H1 (cell line): ENCODE measurements at regions not wholly inside any gene's neighbourhood (a gene's known extent, or its start where the extent isn't known, plus 50 kb on each side); places are given as distances from the start of the nearest gene placed in this dataset.

Source experiments
- ASH2L ChIP-seq: fragments of 200-600, 300-600 bp; sonication (generic); IDR thresholded peaks from one replicate; pipeline ENCODE4 v1.7.1; 2017; ENCODE audit warnings: low read length
- BRCA1 ChIP-seq: IDR thresholded peaks from 2 replicates; pipeline ENCODE4 v1.6.1; 2012; ENCODE audit warnings: low read depth, low read length, improper control_type of control experiment
- EP300 ChIP-seq, 2 experiments: IDR thresholded peaks; 1 replicate in 1 of 2; 2 replicates in 1 of 2; pipeline ENCODE4 v1.6.1; 2011 to 2012; ENCODE audit warnings: low read depth in 2 of 2, low read length in 2 of 2, mild to moderate bottlenecking in 2 of 2, borderline replicate concordance in 1 of 2, inconsistent platforms in 1 of 2, moderate library complexity in 1 of 2
- KDM4A ChIP-seq: IDR thresholded peaks from one replicate; pipeline ENCODE4 v1.7.1; 2012; ENCODE audit warnings: low read depth, mild to moderate bottlenecking, moderate library complexity, low read length, inconsistent platforms; ENCODE audit not compliant: severe bottlenecking
- MAFK ChIP-seq: IDR thresholded peaks from 2 replicates; pipeline ENCODE4 v1.6.1; 2012; ENCODE audit warnings: low read depth, mild to moderate bottlenecking, improper control_type of control experiment, low read length
- POLR2A ChIP-seq, 2 experiments: IDR thresholded peaks; 1 replicate in 1 of 2; 2 replicates in 1 of 2; pipeline ENCODE4 v1.6.1; 2011; ENCODE audit warnings: low read depth in 2 of 2, low read length in 2 of 2, mild to moderate bottlenecking in 2 of 2; ENCODE audit errors: control extremely low read depth in 1 of 2
- SP1 ChIP-seq: IDR thresholded peaks from 2 replicates; pipeline ENCODE4 v1.6.1; 2011; ENCODE audit warnings: low read depth, low read length
- SUZ12 ChIP-seq: fragments of 200-600 bp; sonication (generic); IDR thresholded peaks from 2 replicates; pipeline ENCODE4 v1.6.1; 2012; ENCODE audit warnings: mild to moderate bottlenecking, inconsistent platforms, low read length, moderate library complexity, mixed read lengths
- TAF1 ChIP-seq: IDR thresholded peaks from 2 replicates; pipeline ENCODE4 v1.6.1; 2011; ENCODE audit warnings: mild to moderate bottlenecking, low read depth, low read length
- TEAD4 ChIP-seq: IDR thresholded peaks from 2 replicates; pipeline ENCODE4 v1.6.1; 2012; ENCODE audit warnings: low read depth, low read length, inconsistent platforms, mixed read lengths
- YY1 ChIP-seq: IDR thresholded peaks from 2 replicates; pipeline ENCODE4 v1.6.1; 2011; ENCODE audit warnings: low read depth, mild to moderate bottlenecking, low read length
- TF ChIP-seq, protein P1 (sequence below): fragments of 300-600 bp; sonication (generic); IDR thresholded peaks from 2 replicates; pipeline ENCODE4 v1.7.1; 2012; ENCODE audit warnings: low read length, moderate library complexity, mild to moderate bottlenecking, inconsistent platforms; ENCODE audit not compliant: insufficient replicate concordance

DNA sequence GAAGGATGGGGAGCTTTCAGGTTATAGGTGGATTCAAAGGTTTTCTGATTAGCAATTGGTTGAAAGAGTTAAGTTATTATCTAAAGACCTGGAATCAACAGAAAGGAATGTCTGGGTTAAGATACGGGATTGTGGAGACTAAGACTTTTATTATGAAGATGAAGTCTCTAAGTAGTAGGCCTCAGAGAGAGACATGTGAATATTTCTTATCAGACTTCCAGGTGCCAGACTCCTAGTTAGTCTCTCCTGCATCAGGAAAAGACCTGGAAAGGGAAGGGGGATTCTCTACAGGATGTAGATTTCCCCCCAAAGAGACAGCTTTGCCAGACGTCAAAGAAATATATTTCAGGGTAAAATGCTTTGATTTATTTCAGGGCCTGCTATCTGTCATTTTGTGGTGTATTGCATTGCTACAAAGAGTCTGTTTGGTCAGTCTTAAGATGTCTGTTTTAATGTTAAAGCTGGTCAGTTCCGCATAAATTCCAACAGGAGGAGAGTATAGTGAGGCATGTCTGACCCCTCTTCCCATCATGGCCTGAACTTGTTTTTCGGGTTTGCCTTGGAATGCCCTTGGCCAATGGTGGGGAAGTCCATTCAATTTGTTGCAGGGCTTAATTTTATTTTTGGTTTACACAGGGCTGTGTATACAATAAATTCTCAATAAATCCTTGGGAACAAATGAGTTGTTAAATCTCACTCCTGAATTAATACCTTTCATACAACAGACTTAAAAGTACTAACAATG is 103.4 kb upstream of the RALGAPA2 start (continued):
- TF ChIP-seq YY1 (peak; percentile 47; the same call in 1 of the 2 replicates), TEAD4 (peak; percentile 69), MAFK (no peak), BRCA1 (no peak), POLR2A (IDR thresholded peaks at IDR 0.05; ENCODE audit: control extremely low read depth in 1 of 2, low read depth in 2 of 2, low read length in 2 of 2) (no peak), EP300 (IDR thresholded peaks at IDR 0.05; ENCODE audit: borderline replicate concordance in 1 of 2, low read depth in 2 of 2, low read length in 2 of 2) (no peak), SUZ12 (no peak), ASH2L (peak; percentile 53), TAF1 (no peak), KDM4A (no peak), SP1 (peak; percentile 78)
- TF ChIP-seq, protein P1, sequence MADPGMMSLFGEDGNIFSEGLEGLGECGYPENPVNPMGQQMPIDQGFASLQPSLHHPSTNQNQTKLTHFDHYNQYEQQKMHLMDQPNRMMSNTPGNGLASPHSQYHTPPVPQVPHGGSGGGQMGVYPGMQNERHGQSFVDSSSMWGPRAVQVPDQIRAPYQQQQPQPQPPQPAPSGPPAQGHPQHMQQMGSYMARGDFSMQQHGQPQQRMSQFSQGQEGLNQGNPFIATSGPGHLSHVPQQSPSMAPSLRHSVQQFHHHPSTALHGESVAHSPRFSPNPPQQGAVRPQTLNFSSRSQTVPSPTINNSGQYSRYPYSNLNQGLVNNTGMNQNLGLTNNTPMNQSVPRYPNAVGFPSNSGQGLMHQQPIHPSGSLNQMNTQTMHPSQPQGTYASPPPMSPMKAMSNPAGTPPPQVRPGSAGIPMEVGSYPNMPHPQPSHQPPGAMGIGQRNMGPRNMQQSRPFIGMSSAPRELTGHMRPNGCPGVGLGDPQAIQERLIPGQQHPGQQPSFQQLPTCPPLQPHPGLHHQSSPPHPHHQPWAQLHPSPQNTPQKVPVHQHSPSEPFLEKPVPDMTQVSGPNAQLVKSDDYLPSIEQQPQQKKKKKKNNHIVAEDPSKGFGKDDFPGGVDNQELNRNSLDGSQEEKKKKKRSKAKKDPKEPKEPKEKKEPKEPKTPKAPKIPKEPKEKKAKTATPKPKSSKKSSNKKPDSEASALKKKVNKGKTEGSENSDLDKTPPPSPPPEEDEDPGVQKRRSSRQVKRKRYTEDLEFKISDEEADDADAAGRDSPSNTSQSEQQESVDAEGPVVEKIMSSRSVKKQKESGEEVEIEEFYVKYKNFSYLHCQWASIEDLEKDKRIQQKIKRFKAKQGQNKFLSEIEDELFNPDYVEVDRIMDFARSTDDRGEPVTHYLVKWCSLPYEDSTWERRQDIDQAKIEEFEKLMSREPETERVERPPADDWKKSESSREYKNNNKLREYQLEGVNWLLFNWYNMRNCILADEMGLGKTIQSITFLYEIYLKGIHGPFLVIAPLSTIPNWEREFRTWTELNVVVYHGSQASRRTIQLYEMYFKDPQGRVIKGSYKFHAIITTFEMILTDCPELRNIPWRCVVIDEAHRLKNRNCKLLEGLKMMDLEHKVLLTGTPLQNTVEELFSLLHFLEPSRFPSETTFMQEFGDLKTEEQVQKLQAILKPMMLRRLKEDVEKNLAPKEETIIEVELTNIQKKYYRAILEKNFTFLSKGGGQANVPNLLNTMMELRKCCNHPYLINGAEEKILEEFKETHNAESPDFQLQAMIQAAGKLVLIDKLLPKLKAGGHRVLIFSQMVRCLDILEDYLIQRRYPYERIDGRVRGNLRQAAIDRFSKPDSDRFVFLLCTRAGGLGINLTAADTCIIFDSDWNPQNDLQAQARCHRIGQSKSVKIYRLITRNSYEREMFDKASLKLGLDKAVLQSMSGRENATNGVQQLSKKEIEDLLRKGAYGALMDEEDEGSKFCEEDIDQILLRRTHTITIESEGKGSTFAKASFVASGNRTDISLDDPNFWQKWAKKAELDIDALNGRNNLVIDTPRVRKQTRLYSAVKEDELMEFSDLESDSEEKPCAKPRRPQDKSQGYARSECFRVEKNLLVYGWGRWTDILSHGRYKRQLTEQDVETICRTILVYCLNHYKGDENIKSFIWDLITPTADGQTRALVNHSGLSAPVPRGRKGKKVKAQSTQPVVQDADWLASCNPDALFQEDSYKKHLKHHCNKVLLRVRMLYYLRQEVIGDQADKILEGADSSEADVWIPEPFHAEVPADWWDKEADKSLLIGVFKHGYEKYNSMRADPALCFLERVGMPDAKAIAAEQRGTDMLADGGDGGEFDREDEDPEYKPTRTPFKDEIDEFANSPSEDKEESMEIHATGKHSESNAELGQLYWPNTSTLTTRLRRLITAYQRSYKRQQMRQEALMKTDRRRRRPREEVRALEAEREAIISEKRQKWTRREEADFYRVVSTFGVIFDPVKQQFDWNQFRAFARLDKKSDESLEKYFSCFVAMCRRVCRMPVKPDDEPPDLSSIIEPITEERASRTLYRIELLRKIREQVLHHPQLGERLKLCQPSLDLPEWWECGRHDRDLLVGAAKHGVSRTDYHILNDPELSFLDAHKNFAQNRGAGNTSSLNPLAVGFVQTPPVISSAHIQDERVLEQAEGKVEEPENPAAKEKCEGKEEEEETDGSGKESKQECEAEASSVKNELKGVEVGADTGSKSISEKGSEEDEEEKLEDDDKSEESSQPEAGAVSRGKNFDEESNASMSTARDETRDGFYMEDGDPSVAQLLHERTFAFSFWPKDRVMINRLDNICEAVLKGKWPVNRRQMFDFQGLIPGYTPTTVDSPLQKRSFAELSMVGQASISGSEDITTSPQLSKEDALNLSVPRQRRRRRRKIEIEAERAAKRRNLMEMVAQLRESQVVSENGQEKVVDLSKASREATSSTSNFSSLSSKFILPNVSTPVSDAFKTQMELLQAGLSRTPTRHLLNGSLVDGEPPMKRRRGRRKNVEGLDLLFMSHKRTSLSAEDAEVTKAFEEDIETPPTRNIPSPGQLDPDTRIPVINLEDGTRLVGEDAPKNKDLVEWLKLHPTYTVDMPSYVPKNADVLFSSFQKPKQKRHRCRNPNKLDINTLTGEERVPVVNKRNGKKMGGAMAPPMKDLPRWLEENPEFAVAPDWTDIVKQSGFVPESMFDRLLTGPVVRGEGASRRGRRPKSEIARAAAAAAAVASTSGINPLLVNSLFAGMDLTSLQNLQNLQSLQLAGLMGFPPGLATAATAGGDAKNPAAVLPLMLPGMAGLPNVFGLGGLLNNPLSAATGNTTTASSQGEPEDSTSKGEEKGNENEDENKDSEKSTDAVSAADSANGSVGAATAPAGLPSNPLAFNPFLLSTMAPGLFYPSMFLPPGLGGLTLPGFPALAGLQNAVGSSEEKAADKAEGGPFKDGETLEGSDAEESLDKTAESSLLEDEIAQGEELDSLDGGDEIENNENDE: no peak
